Smooth muscle cell (in vitro differentiated cells): ENCODE measurements at regions not wholly inside any gene's neighbourhood (a gene's known extent, or its start where the extent isn't known, plus 50 kb on each side); places are given as distances from the start of the nearest gene placed in this dataset.

Experiments used
- DNase-seq: peaks from one replicate; lab custom pipeline; 2025; ENCODE audit not compliant: unreplicated experiment; lab: John Stamatoyannopoulos, UW
- H2AFZ ChIP-seq: fragments of 200-600 bp; sonication (generic); 2 replicates; pipeline ENCODE4 v1.6.0; 2016; ENCODE audit warnings: antibody characterized with exemption, low read depth, mild to moderate bottlenecking
- H3F3A ChIP-seq: fragments of 200-600 bp; sonication (generic); 2 replicates; pipeline ENCODE4 v1.6.0; 2017; ENCODE audit warnings: antibody characterized with exemption, low read depth
- H3K27ac ChIP-seq: fragments of 200-600 bp; sonication (generic); 2 replicates; pipeline ENCODE4 v1.5.1; 2016; ENCODE audit warnings: low read depth, mild to moderate bottlenecking
- H3K27me3 ChIP-seq: fragments of 200-600 bp; sonication (generic); 2 replicates; pipeline ENCODE4 v1.6.1; 2016; ENCODE audit warnings: low read depth, mild to moderate bottlenecking
- H3K36me3 ChIP-seq: fragments of 200-600 bp; sonication (generic); 2 replicates; pipeline ENCODE4 v1.5.1; 2016; ENCODE audit warnings: low read depth
- H3K4me1 ChIP-seq: fragments of 200-600 bp; sonication (generic); 2 replicates; pipeline ENCODE4 v1.5.1; 2016; ENCODE audit warnings: low read depth
- H3K4me2 ChIP-seq: fragments of 200-600 bp; sonication (generic); 2 replicates; pipeline ENCODE4 v1.6.0; 2016; ENCODE audit warnings: mild to moderate bottlenecking
- H3K4me3 ChIP-seq: fragments of 200-600 bp; sonication (generic); 2 replicates; pipeline ENCODE4 v1.5.1; 2016; ENCODE audit warnings: mild to moderate bottlenecking
- H3K79me2 ChIP-seq: fragments of 200-600 bp; sonication (generic); 2 replicates; pipeline ENCODE4 v1.6.0; 2016; ENCODE audit warnings: low read depth, mild to moderate bottlenecking
- H3K9ac ChIP-seq: fragments of 200-600 bp; sonication (generic); 2 replicates; pipeline ENCODE4 v1.6.0; 2016; ENCODE audit warnings: low read depth
- H3K9me3 ChIP-seq: fragments of 200-600 bp; sonication (generic); replicated peaks from 2 replicates; pipeline ENCODE4 v1.5.1; 2016; ENCODE audit warnings: low read depth
- H4K20me1 ChIP-seq: fragments of 200-600 bp; sonication (generic); 2 replicates; pipeline ENCODE4 v1.6.0; 2016; ENCODE audit warnings: low read depth
- CTCF ChIP-seq: fragments of 200-600 bp; sonication (generic); IDR thresholded peaks from 2 replicates; pipeline ENCODE4 v1.5.1; 2017; ENCODE audit warnings: borderline replicate concordance, mild to moderate bottlenecking, antibody characterized with exemption; ENCODE audit not compliant: insufficient read depth, poor library complexity, severe bottlenecking
- WGBS: methylation state at CpG from one replicate; pipeline ENCODE4 v1.1.7; 2016; ENCODE audit warnings: low lambda C conversion rate; 5-methylcytosine and 5-hydroxymethylcytosine counted together

- Histone ChIP-seq H3K9me3 (no peaks in the 10 kb centered on the region), H3K27ac (peak overlapping the region; percentile 95), H3K4me2 (peak overlapping the region; percentile 63), H3K79me2 (no peaks in the 10 kb centered on the region), H3K9ac (peak overlapping the region; percentile 73), H2AFZ (peak overlapping the region; percentile 20), H3K4me3 (no peak overlapping the region), H3F3A (peaks cover 11% of the 10 kb centered on the region), H3K27me3 (no peaks in the 10 kb centered on the region), H3K36me3 (no peaks in the 10 kb centered on the region), H4K20me1 (no peaks in the 10 kb centered on the region), H3K4me1 (peaks cover 6% of the 10 kb centered on the region)
- DNase-seq, result no peak
- no peak for TF ChIP-seq CTCF
- WGBS, result 13% methylated on average over 2 of the region's 2 CpGs
Observed at GRCh38 chr20:39800111-39800510, 838.0 kb downstream of the DHX35 start.

GRCh38 chr20:39799366-39799965 lies 837.3 kb downstream of the DHX35 start:
- TF ChIP-seq CTCF, result no peak
- Histone ChIP-seq H2AFZ (no peak overlapping the region), H3K9me3 (no peaks in the 10 kb centered on the region), H4K20me1 (no peaks in the 10 kb centered on the region), H3K36me3 (no peaks in the 10 kb centered on the region), H3K4me3 (no peak overlapping the region), H3K27ac (peak overlapping the region; percentile 95), H3F3A (peaks cover 11% of the 10 kb centered on the region), H3K4me1 (peaks cover 6% of the 10 kb centered on the region), H3K27me3 (no peaks in the 10 kb centered on the region), H3K4me2 (no peak overlapping the region), H3K9ac (no peak overlapping the region), H3K79me2 (no peaks in the 10 kb centered on the region)
- 84% methylated on average over 2 of the region's 2 CpGs for WGBS
- no peak for DNase-seq

- H3K36me3 ChIP-seq, result no peaks in the 10 kb centered on the region
- H3K4me1 ChIP-seq, result peaks cover under 1% of the 10 kb centered on the region
- no peak overlapping the region for H3K4me2 ChIP-seq
- H3K9me3 ChIP-seq, result no peaks in the 10 kb centered on the region
- H3K27ac ChIP-seq, result peak overlapping the region; percentile 23
- H3K79me2 ChIP-seq, result no peaks in the 10 kb centered on the region
- peaks cover 4% of the 10 kb centered on the region for H3F3A ChIP-seq
- H3K27me3 ChIP-seq, result no peaks in the 10 kb centered on the region
- no peak for DNase-seq
- H4K20me1 ChIP-seq, result no peaks in the 10 kb centered on the region
- no peak overlapping the region for H3K9ac ChIP-seq
- no peak overlapping the region for H3K4me3 ChIP-seq
- no peak for TF ChIP-seq CTCF
- 60% methylated on average over 3 of the region's 3 CpGs for WGBS
- H2AFZ ChIP-seq, result no peak overlapping the region
Observed at GRCh38 chr20:39795401-39796272, 833.5 kb downstream of the DHX35 start.

- no peak overlapping the region for H3K4me3 ChIP-seq
- H3K27ac ChIP-seq, result no peak overlapping the region
- H3K4me2 ChIP-seq, result no peak overlapping the region
- H3F3A ChIP-seq, result no peaks in the 10 kb centered on the region
- H3K27me3 ChIP-seq, result no peaks in the 10 kb centered on the region
- TF ChIP-seq CTCF, result no peak
- H3K36me3 ChIP-seq, result no peaks in the 10 kb centered on the region
- H3K9ac ChIP-seq, result no peak overlapping the region
- no peak overlapping the region for H2AFZ ChIP-seq
- H4K20me1 ChIP-seq, result no peaks in the 10 kb centered on the region
- no peaks in the 10 kb centered on the region for H3K79me2 ChIP-seq
- no peaks in the 10 kb centered on the region for H3K4me1 ChIP-seq
- no peak for DNase-seq
- no peaks in the 10 kb centered on the region for H3K9me3 ChIP-seq
Observed at GRCh38 chr20:39792334-39792733, 830.2 kb downstream of the DHX35 start.
